HG03103 (cell line): ENCODE measurements at regions not wholly inside any gene's neighbourhood (a gene's known extent, or its start where the extent isn't known, plus 50 kb on each side); places are given as distances from the start of the nearest gene placed in this dataset.

Experiments used
- ATAC-seq: cut with Tn5 transposase; IDR thresholded peaks from one replicate; pipeline ENCODE4 v1.9.1; 2021; ENCODE audit warnings: low read depth; ENCODE audit not compliant: unreplicated experiment

GRCh38 chr2:152820048-152820447, 101.6 kb downstream of the ARL6IP6 start:
- no peak for ATAC-seq

- ATAC-seq = no peak
Observed at GRCh38 chr2:152815634-152816257, 97.3 kb downstream of the ARL6IP6 start.

- ATAC-seq = no peak
Observed at GRCh38 chr2:152814475-152815030, 96.1 kb downstream of the ARL6IP6 start.

GRCh38 chr2:152813351-152813750, 94.9 kb downstream of the ARL6IP6 start:
- ATAC-seq = no peak
